MM.1S (cell line): ENCODE measurements at regions not wholly inside any gene's neighbourhood (a gene's known extent, or its start where the extent isn't known, plus 50 kb on each side); places are given as distances from the start of the nearest gene placed in this dataset.

Experiments used
- DNase-seq: peaks from one replicate; pipeline ENCODE4 v3.0.0-alpha.2; 2015
- H2AFZ ChIP-seq: fragments of 300-600 bp; sonication (generic); 2 replicates; pipeline ENCODE4 v1.6.0; 2016; ENCODE audit warnings: antibody characterized with exemption, low read length
- H3F3A ChIP-seq: fragments of 300-600 bp; sonication (generic); 2 replicates; pipeline ENCODE4 v1.6.1; 2016; ENCODE audit warnings: mild to moderate bottlenecking, antibody characterized with exemption, low read length, moderate library complexity, mixed read lengths; ENCODE audit not compliant: insufficient read depth
- H3K27ac ChIP-seq: fragments of 300-600 bp; sonication (generic); 2 replicates; pipeline ENCODE4 v1.5.1; 2016; ENCODE audit warnings: mild to moderate bottlenecking, low read length
- H3K27me3 ChIP-seq: fragments of 300-600 bp; sonication (generic); replicated peaks from 2 replicates; pipeline ENCODE4 v1.6.0; 2016; ENCODE audit warnings: low read length; ENCODE audit not compliant: insufficient read depth
- H3K36me3 ChIP-seq: fragments of 300-600 bp; sonication (generic); replicated peaks from 2 replicates; pipeline ENCODE4 v1.6.1; 2016; ENCODE audit warnings: mild to moderate bottlenecking, low read length, mixed read lengths; ENCODE audit not compliant: insufficient read depth
- H3K4me1 ChIP-seq: fragments of 300-600 bp; sonication (generic); 2 replicates; pipeline ENCODE4 v1.6.1; 2016; ENCODE audit warnings: low read length, mixed read lengths
- H3K4me2 ChIP-seq: fragments of 300-600 bp; sonication (generic); 2 replicates; pipeline ENCODE4 v1.6.0; 2016; ENCODE audit warnings: low read depth, low read length
- H3K4me3 ChIP-seq: fragments of 300-600 bp; sonication (generic); 2 replicates; pipeline ENCODE4 v1.5.1; 2016; ENCODE audit warnings: low read length, mixed read lengths
- H3K79me2 ChIP-seq: fragments of 300-600 bp; sonication (generic); 2 replicates; pipeline ENCODE4 v1.6.1; 2016; ENCODE audit warnings: mixed run types, low read length, mixed read lengths
- H3K9ac ChIP-seq: fragments of 300-600 bp; sonication (generic); 2 replicates; pipeline ENCODE4 v1.6.1; 2016; ENCODE audit warnings: low read length, mixed read lengths
- H3K9me2 ChIP-seq: fragments of 300-600 bp; sonication (generic); replicated peaks from 2 replicates; pipeline ENCODE4 v1.6.1; 2016; ENCODE audit warnings: mild to moderate bottlenecking, low read length, mixed read lengths; ENCODE audit not compliant: insufficient read depth
- H3K9me3 ChIP-seq: fragments of 300-600 bp; sonication (generic); replicated peaks from 2 replicates; pipeline ENCODE4 v1.6.1; 2016; ENCODE audit warnings: mild to moderate bottlenecking, low read length, mixed read lengths; ENCODE audit not compliant: insufficient read depth
- H4K20me1 ChIP-seq: fragments of 300-600 bp; sonication (generic); 2 replicates; pipeline ENCODE4 v1.6.1; 2016; ENCODE audit warnings: mild to moderate bottlenecking, low read length, moderate library complexity, mixed read lengths; ENCODE audit not compliant: insufficient read depth
- CTCF ChIP-seq: fragments of 300-600 bp; sonication (generic); IDR thresholded peaks from 2 replicates; pipeline ENCODE4 v1.5.1; 2016; ENCODE audit warnings: antibody characterized with exemption, low read length, mixed read lengths
- EZH2 ChIP-seq: fragments of 300-600 bp; sonication (generic); optimal IDR thresholded peaks from 2 replicates; pipeline ENCODE3; 2017; ENCODE audit warnings: low read depth, mild to moderate bottlenecking, antibody characterized with exemption, low read length, mixed read lengths
- EZH2phosphoT487 ChIP-seq: fragments of 300-600 bp; sonication (generic); IDR thresholded peaks from 2 replicates; pipeline ENCODE4 v1.6.1; 2018; ENCODE audit warnings: antibody characterized with exemption, low read length

- H3K9me3 ChIP-seq, result no peaks in the 10 kb centered on the region
- no peaks in the 10 kb centered on the region for H4K20me1 ChIP-seq
- no peaks in the 10 kb centered on the region for H3K36me3 ChIP-seq
- no peaks in the 10 kb centered on the region for H3F3A ChIP-seq
- no peaks in the 10 kb centered on the region for H3K79me2 ChIP-seq
- no peak for DNase-seq
- no peak overlapping the region for H3K9ac ChIP-seq
- H3K4me2 ChIP-seq, result no peak overlapping the region
- H3K4me3 ChIP-seq, result no peak overlapping the region
- H3K9me2 ChIP-seq, result no peaks in the 10 kb centered on the region
- H3K27ac ChIP-seq, result no peak overlapping the region
- H3K27me3 ChIP-seq, result peaks cover 97% of the 10 kb centered on the region
- no peak overlapping the region for H2AFZ ChIP-seq
- H3K4me1 ChIP-seq, result no peaks in the 10 kb centered on the region
- TF ChIP-seq EZH2 (no peak), CTCF (no peak), EZH2phosphoT487 (no peak)
Measured at GRCh38 chr17:79212149-79213087, 137.8 kb downstream of the ENGASE start.

GRCh38 chr17:79211061-79211770 lies 136.6 kb downstream of the ENGASE start:
- no peaks in the 10 kb centered on the region for H3K9me2 ChIP-seq
- H3K9ac ChIP-seq, result no peak overlapping the region
- no peaks in the 10 kb centered on the region for H3K4me1 ChIP-seq
- no peaks in the 10 kb centered on the region for H3K9me3 ChIP-seq
- H2AFZ ChIP-seq, result no peak overlapping the region
- no peaks in the 10 kb centered on the region for H4K20me1 ChIP-seq
- no peak overlapping the region for H3K4me3 ChIP-seq
- H3K36me3 ChIP-seq, result no peaks in the 10 kb centered on the region
- no peak for TF ChIP-seq CTCF
- TF ChIP-seq EZH2, result no peak
- no peak for TF ChIP-seq EZH2phosphoT487
- no peak for DNase-seq
- peaks cover 97% of the 10 kb centered on the region for H3K27me3 ChIP-seq
- no peaks in the 10 kb centered on the region for H3K79me2 ChIP-seq
- no peak overlapping the region for H3K27ac ChIP-seq
- no peaks in the 10 kb centered on the region for H3F3A ChIP-seq
- H3K4me2 ChIP-seq, result no peak overlapping the region

- Histone ChIP-seq H3K4me3 (no peak overlapping the region), H3K27ac (no peak overlapping the region), H2AFZ (no peak overlapping the region), H3K36me3 (no peaks in the 10 kb centered on the region), H3K27me3 (peaks cover 97% of the 10 kb centered on the region), H3K4me1 (no peaks in the 10 kb centered on the region), H3K9me2 (no peaks in the 10 kb centered on the region), H4K20me1 (no peaks in the 10 kb centered on the region), H3K9ac (no peak overlapping the region), H3F3A (no peaks in the 10 kb centered on the region), H3K79me2 (no peaks in the 10 kb centered on the region), H3K9me3 (no peaks in the 10 kb centered on the region), H3K4me2 (no peak overlapping the region)
- DNase-seq, result no peak
- no peak for TF ChIP-seq EZH2
- no peak for TF ChIP-seq EZH2phosphoT487
- TF ChIP-seq CTCF, result no peak
Measured at GRCh38 chr17:79210638-79211037, 136.0 kb downstream of the ENGASE start.
